HL-60 (cell line): ENCODE measurements at regions not wholly inside any gene's neighbourhood (a gene's known extent, or its start where the extent isn't known, plus 50 kb on each side); places are given as distances from the start of the nearest gene placed in this dataset.

Experiments used
- CTCF ChIP-seq: IDR thresholded peaks from one replicate; pipeline ENCODE4 v1.5.1; 2011; ENCODE audit warnings: low read length, control low read depth, inconsistent platforms; ENCODE audit not compliant: insufficient read depth
- GABPA ChIP-seq: IDR thresholded peaks from 2 replicates; pipeline ENCODE4 v1.6.1; 2012; ENCODE audit warnings: low read depth
- POLR2AphosphoS5 ChIP-seq: IDR thresholded peaks from 2 replicates; pipeline ENCODE4 v1.6.1; 2012; ENCODE audit warnings: low read depth
- REST ChIP-seq: IDR thresholded peaks from 2 replicates; pipeline ENCODE4 v1.6.1; 2012; ENCODE audit warnings: low read depth; ENCODE audit not compliant: insufficient replicate concordance
- SPI1 ChIP-seq: IDR thresholded peaks from 2 replicates; pipeline ENCODE4 v1.6.1; 2012; ENCODE audit warnings: low read depth, mild to moderate bottlenecking, borderline replicate concordance

GRCh38 chr2:105588581-105588980, 156.1 kb upstream of the NCK2 start:
- TF ChIP-seq CTCF = no peak
- TF ChIP-seq REST = no peak
- TF ChIP-seq POLR2AphosphoS5 = no peak
- TF ChIP-seq SPI1 = no peak
- TF ChIP-seq GABPA = no peak
